HCT116 (cell line): ENCODE measurements at regions not wholly inside any gene's neighbourhood (a gene's known extent, or its start where the extent isn't known, plus 50 kb on each side); places are given as distances from the start of the nearest gene placed in this dataset.

Source experiments
- ATAC-seq: fragments of 200-7000 bp; cut with Tn5 transposase; 2 replicates; pipeline ENCODE4 v1.9.1; 2020; ENCODE audit warnings: mild to moderate bottlenecking, moderate library complexity
- BruUV-seq: library from RNA; stranded (reverse); fragments of 400-500 nt; replicated peaks from 2 replicates; lab custom pipeline; 2021; lab: Mats Ljungman, UMichigan
- CTCF ChIA-PET: fragments of 300-600 bp; sonication (Branson Sonifier 250); formaldehyde crosslinking; loops from one replicate; lab custom pipeline; 2021; ENCODE audit warnings: antibody characterized with exemption; lab: Charles Lee
- POLR2A ChIA-PET: fragments of 300-600, 350-600 bp; sonication (Branson Sonifier 250); formaldehyde crosslinking; loops from one replicate; lab custom pipeline; 2021; ENCODE audit warnings: antibody characterized with exemption; lab: Charles Lee
- RAD21 ChIA-PET, 2 experiments: fragments of 300-600 bp; sonication (Branson Sonifier 250); formaldehyde crosslinking; loops; one replicate each; lab custom pipeline; 2023; ENCODE audit warnings: low total read pairs in 2 of 2; ENCODE audit not compliant: uncharacterized antibody in 2 of 2, unreplicated experiment in 2 of 2, low non-redundant PET in 1 of 2; lab: Charles Lee
- DNase-seq: peaks from one replicate; pipeline ENCODE4 v3.0.0-alpha.2; 2010; ENCODE audit warnings: low read depth, low spot score
- H2AFZ ChIP-seq: fragments of 200-600 bp; shearing (Covaris generic), sonication (generic); 2 replicates; pipeline ENCODE4 v1.6.1; 2017; ENCODE audit warnings: low read depth, mixed run types, mixed read lengths, antibody characterized with exemption, low read length; ENCODE audit not compliant: poor library complexity, severe bottlenecking
- H3K27ac ChIP-seq: 2 replicates; pipeline ENCODE4 v1.5.1; 2012; ENCODE audit warnings: low read depth, low read length
- H3K27me3 ChIP-seq: fragments of 200-600 bp; sonication (generic); 2 replicates; pipeline ENCODE4 v1.6.1; 2016; ENCODE audit warnings: mixed run types, low read length, mixed read lengths; ENCODE audit not compliant: insufficient read depth
- H3K36me3 ChIP-seq, 2 experiments: fragments of 200-500 bp in 1 of 2; fragments of 200-600 bp in 1 of 2; sonication (Bioruptor generic) in 1 of 2; sonication (generic) in 1 of 2; 2 replicates each; pipeline versions ENCODE4 v1.5.1 to v1.6.1; 2014 to 2016; ENCODE audit warnings: low read length in 2 of 2, inconsistent platforms in 1 of 2, mixed read lengths in 1 of 2, mixed run types in 1 of 2; ENCODE audit not compliant: insufficient read depth in 2 of 2, control insufficient read depth in 1 of 2
- H3K4me1 ChIP-seq, 2 experiments: fragments of 200-600 bp in 1 of 2; sonication (generic) in 1 of 2; 2 replicates each; pipeline versions ENCODE4 v1.5.1 to v1.6.1; 2012 to 2017; ENCODE audit warnings: low read length in 2 of 2, inconsistent platforms in 1 of 2, mild to moderate bottlenecking in 1 of 2, mixed read lengths in 1 of 2, mixed run types in 1 of 2, moderate library complexity in 1 of 2; ENCODE audit not compliant: insufficient read depth in 2 of 2, control insufficient read depth in 1 of 2
- H3K4me2 ChIP-seq: fragments of 200-600 bp; sonication (generic); 2 replicates; pipeline ENCODE4 v1.6.1; 2017; ENCODE audit warnings: mixed run types, low read length, mixed read lengths
- H3K4me3 ChIP-seq, 2 experiments: fragments of 200-600 bp in 1 of 2; sonication (generic) in 1 of 2; replicated peaks in 1 of 2; 2 replicates each; pipeline ENCODE4 v1.5.1; 2011 to 2016; ENCODE audit warnings: low read length in 2 of 2, control low read depth in 1 of 2, low read depth in 1 of 2, mild to moderate bottlenecking in 1 of 2, mixed read lengths in 1 of 2, mixed run types in 1 of 2
- H3K79me2 ChIP-seq: fragments of 200-600 bp; sonication (generic); 2 replicates; pipeline ENCODE4 v1.6.1; 2017; ENCODE audit warnings: mild to moderate bottlenecking, mixed run types, low read length, moderate library complexity, mixed read lengths; ENCODE audit not compliant: insufficient read depth
- H3K9ac ChIP-seq: fragments of 200-600 bp; sonication (generic); 2 replicates; pipeline ENCODE4 v1.6.1; 2016; ENCODE audit warnings: low read length, mixed read lengths
- H3K9me2 ChIP-seq: fragments of 200-600 bp; sonication (generic), shearing (Covaris generic); 2 replicates; pipeline ENCODE4 v1.6.1; 2017; ENCODE audit warnings: mixed run types, mild to moderate bottlenecking, moderate library complexity; ENCODE audit not compliant: insufficient read depth
- H3K9me3 ChIP-seq, 2 experiments: fragments of 200-500 bp in 1 of 2; fragments of 200-600 bp in 1 of 2; sonication (Bioruptor generic) in 1 of 2; sonication (generic) in 1 of 2; 2 replicates each; pipeline ENCODE4 v1.6.1; 2014 to 2017; ENCODE audit warnings: low read length in 2 of 2, mixed read lengths in 2 of 2, inconsistent platforms in 1 of 2, low read depth in 1 of 2, mild to moderate bottlenecking in 1 of 2, mixed run types in 1 of 2, moderate library complexity in 1 of 2; ENCODE audit not compliant: control insufficient read depth in 1 of 2, insufficient read depth in 1 of 2
- H4K20me1 ChIP-seq: fragments of 200-600 bp; sonication (generic), shearing (Covaris generic); 2 replicates; pipeline ENCODE4 v1.6.1; 2017; ENCODE audit warnings: mixed run types, mild to moderate bottlenecking, moderate library complexity; ENCODE audit not compliant: insufficient read depth
- CBX3 ChIP-seq: IDR thresholded peaks from 2 replicates; pipeline ENCODE4 v1.6.1; 2012; ENCODE audit warnings: low read depth
- EGR1 ChIP-seq: IDR thresholded peaks from 2 replicates; pipeline ENCODE4 v1.6.1; 2012; ENCODE audit warnings: low read depth
- ELF1 ChIP-seq: IDR thresholded peaks from 2 replicates; pipeline ENCODE4 v1.6.1; 2012; ENCODE audit warnings: low read depth, borderline replicate concordance
- EZH2 ChIP-seq: fragments of 200-600 bp; sonication (generic); IDR thresholded peaks from 2 replicates; pipeline ENCODE4 v1.6.1; 2017; ENCODE audit warnings: antibody characterized with exemption, mixed run types
- EZH2phosphoT487 ChIP-seq: fragments of 200-600 bp; IDR thresholded peaks from 2 replicates; pipeline ENCODE4 v1.6.1; 2018; ENCODE audit warnings: antibody characterized with exemption, borderline replicate concordance
- JUND ChIP-seq: IDR thresholded peaks from 2 replicates; pipeline ENCODE4 v1.6.1; 2012
- POLR2A ChIP-seq: IDR thresholded peaks from 2 replicates; pipeline ENCODE4 v1.7.0; 2011; ENCODE audit warnings: borderline replicate concordance; ENCODE audit not compliant: insufficient read depth, insufficient read length; ENCODE audit errors: extremely low read depth
- POLR2AphosphoS5 ChIP-seq: IDR thresholded peaks from 2 replicates; pipeline ENCODE4 v1.6.1; 2011; ENCODE audit warnings: mild to moderate bottlenecking, low read depth, low read length, moderate library complexity
- RAD21 ChIP-seq: IDR thresholded peaks from 2 replicates; pipeline ENCODE4 v1.6.1; 2012; ENCODE audit warnings: low read depth, mild to moderate bottlenecking
- SIN3A ChIP-seq: IDR thresholded peaks from 2 replicates; pipeline ENCODE4 v1.6.1; 2012; ENCODE audit warnings: low read depth
- SRF ChIP-seq: IDR thresholded peaks from 2 replicates; pipeline ENCODE4 v1.6.1; 2012; ENCODE audit warnings: low read depth
- TCF7L2 ChIP-seq: IDR thresholded peaks from 2 replicates; pipeline ENCODE4 v1.7.0; 2011; ENCODE audit warnings: borderline replicate concordance, inconsistent platforms; ENCODE audit not compliant: insufficient read depth, insufficient read length; ENCODE audit errors: extremely low read depth
- YY1 ChIP-seq: IDR thresholded peaks from 2 replicates; pipeline ENCODE4 v1.6.1; 2011; ENCODE audit warnings: low read length, low read depth, moderate library complexity, mild to moderate bottlenecking; ENCODE audit not compliant: insufficient replicate concordance; ENCODE audit errors: extremely low read depth
- intact Hi-C: fragments of 100-400 bp; cut with micrococcal nuclease; formaldehyde crosslinking; loops from 2 replicates; pipeline ENCODE4 v1.10.0; 2022
- TF ChIP-seq, protein P1 (sequence below): IDR thresholded peaks from 2 replicates; pipeline ENCODE4 v1.6.1; 2012
- TF ChIP-seq, protein P2 (sequence below): IDR thresholded peaks from 2 replicates; pipeline ENCODE4 v1.6.1; 2012

DNA sequence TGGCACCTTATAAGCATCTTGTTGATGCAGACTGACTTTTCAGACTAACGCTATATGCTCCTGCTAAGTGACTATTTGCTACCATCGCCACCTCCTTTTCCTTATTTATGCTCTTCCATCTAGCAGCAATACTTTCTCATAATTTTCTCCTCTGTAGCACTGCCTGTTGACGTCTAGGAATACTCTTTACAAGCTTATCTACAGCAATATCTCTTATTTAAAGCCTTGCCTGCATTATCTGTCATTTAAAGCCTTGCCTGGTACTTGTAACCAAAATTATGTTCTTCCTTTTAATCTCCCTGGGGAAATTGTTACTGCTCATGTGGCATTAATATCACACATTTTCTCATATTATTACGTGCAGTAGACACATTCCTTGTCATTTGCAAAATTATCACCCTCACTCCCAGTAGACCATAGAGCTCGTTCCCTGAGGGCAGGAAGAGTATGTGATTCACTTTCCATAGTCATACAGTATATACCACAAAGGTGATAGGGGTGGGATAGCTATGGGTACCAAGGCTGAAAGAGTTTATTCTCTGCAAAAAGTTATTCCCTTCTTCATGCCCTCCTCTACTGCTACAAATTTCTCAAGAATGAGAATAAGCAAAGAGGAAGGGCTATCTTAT is 359.7 kb upstream of the PCDH15 start:
- no peaks in the 10 kb centered on the region for H3K79me2 ChIP-seq
- ChIA-PET POLR2A (no interaction called here), RAD21 (no interaction called here), CTCF (no interaction called here)
- H3K9me2 ChIP-seq: no peaks in the 10 kb centered on the region
- TF ChIP-seq CBX3 (no peak), RAD21 (no peak), EZH2phosphoT487 (no peak), SIN3A (no peak), ELF1 (no peak), POLR2AphosphoS5 (no peak), SRF (no peak), EZH2 (no peak), JUND (no peak), EGR1 (no peak), YY1 (no peak), TCF7L2 (no peak), POLR2A (no peak)
- TF ChIP-seq, protein P1, sequence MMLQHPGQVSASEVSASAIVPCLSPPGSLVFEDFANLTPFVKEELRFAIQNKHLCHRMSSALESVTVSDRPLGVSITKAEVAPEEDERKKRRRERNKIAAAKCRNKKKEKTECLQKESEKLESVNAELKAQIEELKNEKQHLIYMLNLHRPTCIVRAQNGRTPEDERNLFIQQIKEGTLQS: no peak
- TF ChIP-seq, protein P2, sequence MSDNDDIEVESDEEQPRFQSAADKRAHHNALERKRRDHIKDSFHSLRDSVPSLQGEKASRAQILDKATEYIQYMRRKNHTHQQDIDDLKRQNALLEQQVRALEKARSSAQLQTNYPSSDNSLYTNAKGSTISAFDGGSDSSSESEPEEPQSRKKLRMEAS: no peak
- ATAC-seq: no peak
- no peaks in the 10 kb centered on the region for H3K4me1 ChIP-seq
- no TSS peak for BruUV-seq
- intact Hi-C loops: no loop called here
- no peak for DNase-seq
- no peak overlapping the region for H3K27ac ChIP-seq
- H3K36me3 ChIP-seq: no peaks in the 10 kb centered on the region
- no peak overlapping the region for H2AFZ ChIP-seq
- peaks cover 0 to 4% of the 10 kb centered on the region in 2 experiments; a peak in 2 of 4 replicates for H3K9me3 ChIP-seq
- H3K9ac ChIP-seq: no peak overlapping the region
- no peaks in the 10 kb centered on the region for H4K20me1 ChIP-seq
- no peak overlapping the region for H3K4me3 ChIP-seq
- no peak overlapping the region for H3K4me2 ChIP-seq
- no peaks in the 10 kb centered on the region for H3K27me3 ChIP-seq
